GM12878 (cell line): ENCODE measurements at regions not wholly inside any gene's neighbourhood (a gene's known extent, or its start where the extent isn't known, plus 50 kb on each side); places are given as distances from the start of the nearest gene placed in this dataset.

Source experiments
- ATAC-seq: fragments of 200-7000 bp; cut with Tn5 transposase; 3 replicates; pipeline ENCODE4 v1.9.1; 2020; ENCODE audit warnings: mild to moderate bottlenecking, moderate library complexity
- BruUV-seq: library from RNA; stranded (reverse); fragments of 400-500 nt; replicated peaks from 2 replicates; lab custom pipeline; 2021; lab: Mats Ljungman, UMichigan
- CTCF ChIA-PET: fragments of 300-600 bp; sonication (Branson Sonifier 250); formaldehyde crosslinking; extraction: SDS; loops from one replicate; lab custom pipeline; 2021; ENCODE audit warnings: inconsistent platforms; lab: Yijun Ruan, JAX
- POLR2A ChIA-PET: fragments of 350-600 bp; formaldehyde crosslinking; extraction: SDS; loops from one replicate; lab custom pipeline; 2021; ENCODE audit warnings: inconsistent platforms; lab: Charles Lee
- RAD21 ChIA-PET: fragments of 300-600 bp; sonication (Branson Sonifier 250); formaldehyde crosslinking; loops from one replicate; lab custom pipeline; 2023; ENCODE audit warnings: antibody characterized with exemption; ENCODE audit not compliant: unreplicated experiment; lab: Charles Lee
- SMC1A ChIA-PET: fragments of 300-600 bp; sonication (Branson Sonifier 250); formaldehyde crosslinking; loops from one replicate; lab custom pipeline; 2023; ENCODE audit not compliant: unreplicated experiment, uncharacterized antibody; lab: Charles Lee
- DNase-seq: peaks from one replicate; pipeline ENCODE4 v3.0.0-alpha.2; 2011; ENCODE audit warnings: low read depth, low spot score
- FAIRE-seq: peaks from 3 replicates; lab custom pipeline; 2011; peaks lifted over from hg19 to GRCh38; lab: Jason Lieb, UNC
- H2AFZ ChIP-seq: 2 replicates; pipeline ENCODE4 v1.6.0; 2011; ENCODE audit warnings: low read depth, low read length, control low read depth; ENCODE audit not compliant: control insufficient read depth
- H3K27ac ChIP-seq: 2 replicates; pipeline ENCODE4 v1.5.1; 2011; ENCODE audit warnings: control low read depth; ENCODE audit not compliant: control insufficient read depth, insufficient read depth
- H3K27me3 ChIP-seq, 2 experiments: replicated peaks in 1 of 2; 2 replicates each; pipeline versions ENCODE4 v1.6.0 to v1.6.1; 2011; ENCODE audit warnings: low read length in 1 of 2; ENCODE audit not compliant: control insufficient read depth in 2 of 2, insufficient read depth in 2 of 2
- H3K36me3 ChIP-seq, 2 experiments: 2 replicates each; pipeline ENCODE4 v1.5.1; 2011; ENCODE audit warnings: low read length in 1 of 2; ENCODE audit not compliant: control insufficient read depth in 2 of 2, insufficient read depth in 2 of 2
- H3K4me1 ChIP-seq: 2 replicates; pipeline ENCODE4 v1.6.1; 2011; ENCODE audit warnings: mild to moderate bottlenecking, low read length, moderate library complexity, mixed read lengths; ENCODE audit not compliant: control insufficient read depth, insufficient read depth
- H3K4me2 ChIP-seq: 2 replicates; pipeline ENCODE4 v1.6.0; 2011; ENCODE audit warnings: control low read depth; ENCODE audit not compliant: control insufficient read depth, insufficient read depth
- H3K4me3 ChIP-seq: fragments of 200-600 bp; sonication (generic); 2 replicates; pipeline ENCODE4 v1.5.1; 2016
- H3K79me2 ChIP-seq: 2 replicates; pipeline ENCODE4 v1.6.0; 2011; ENCODE audit warnings: low read length; ENCODE audit not compliant: control insufficient read depth, insufficient read depth
- H3K9ac ChIP-seq: 2 replicates; pipeline ENCODE4 v1.8.0; 2011; ENCODE audit warnings: low read length, control low read depth, mixed read lengths; ENCODE audit not compliant: control insufficient read depth, insufficient read depth
- H3K9me3 ChIP-seq: replicated peaks from 3 replicates; pipeline ENCODE4 v1.5.1; 2011; ENCODE audit warnings: mild to moderate bottlenecking, low read length; ENCODE audit not compliant: control insufficient read depth, insufficient read depth
- H4K20me1 ChIP-seq: 2 replicates; pipeline ENCODE4 v1.6.0; 2011; ENCODE audit not compliant: control insufficient read depth, insufficient read depth
- BACH1 ChIP-seq: fragments of 450-650 bp; IDR thresholded peaks from 2 replicates; pipeline ENCODE4 v1.6.1; 2017; ENCODE audit warnings: mild to moderate bottlenecking, borderline replicate concordance
- HCFC1 ChIP-seq: fragments of 150-350 bp; IDR thresholded peaks from 2 replicates; pipeline ENCODE4 v1.6.1; 2014; ENCODE audit warnings: low read length
- HSF1 ChIP-seq: fragments of 150-350 bp; IDR thresholded peaks from 2 replicates; pipeline ENCODE4 v1.6.1; 2014; ENCODE audit warnings: mild to moderate bottlenecking, low read depth, low read length
- JUNB ChIP-seq: IDR thresholded peaks from 2 replicates; pipeline ENCODE4 v1.6.1; 2016; ENCODE audit warnings: antibody characterized with exemption, mild to moderate bottlenecking
- RB1 ChIP-seq: fragments of 450-650 bp; formaldehyde crosslinking; IDR thresholded peaks from 2 replicates; pipeline ENCODE4 v1.6.1; 2017; ENCODE audit warnings: mild to moderate bottlenecking, borderline replicate concordance
- ZNF592 ChIP-seq: fragments of 450-650 bp; IDR thresholded peaks from 2 replicates; pipeline ENCODE4 v1.6.1; 2017; ENCODE audit warnings: mild to moderate bottlenecking, moderate library complexity
- WGBS: methylation state at CpG from one replicate; pipeline ENCODE4 v1.1.6; 2016; ENCODE audit warnings: low lambda C conversion rate; ENCODE audit not compliant: insufficient replicate concordance, insufficient coverage; ENCODE audit errors: missing lambda C conversion rate; 5-methylcytosine and 5-hydroxymethylcytosine counted together
- in situ Hi-C: fragments of 300-500 bp; cut with MboI; formaldehyde crosslinking; loops from 9 replicates; pipeline ENCODE4 v1.14.3; 2018; ENCODE audit warnings: mixed read lengths
- intact Hi-C: fragments of 100-400 bp; cut with micrococcal nuclease; formaldehyde crosslinking; loops from one replicate; pipeline ENCODE4 v1.14.2; 2022; ENCODE audit not compliant: unreplicated experiment

DNA sequence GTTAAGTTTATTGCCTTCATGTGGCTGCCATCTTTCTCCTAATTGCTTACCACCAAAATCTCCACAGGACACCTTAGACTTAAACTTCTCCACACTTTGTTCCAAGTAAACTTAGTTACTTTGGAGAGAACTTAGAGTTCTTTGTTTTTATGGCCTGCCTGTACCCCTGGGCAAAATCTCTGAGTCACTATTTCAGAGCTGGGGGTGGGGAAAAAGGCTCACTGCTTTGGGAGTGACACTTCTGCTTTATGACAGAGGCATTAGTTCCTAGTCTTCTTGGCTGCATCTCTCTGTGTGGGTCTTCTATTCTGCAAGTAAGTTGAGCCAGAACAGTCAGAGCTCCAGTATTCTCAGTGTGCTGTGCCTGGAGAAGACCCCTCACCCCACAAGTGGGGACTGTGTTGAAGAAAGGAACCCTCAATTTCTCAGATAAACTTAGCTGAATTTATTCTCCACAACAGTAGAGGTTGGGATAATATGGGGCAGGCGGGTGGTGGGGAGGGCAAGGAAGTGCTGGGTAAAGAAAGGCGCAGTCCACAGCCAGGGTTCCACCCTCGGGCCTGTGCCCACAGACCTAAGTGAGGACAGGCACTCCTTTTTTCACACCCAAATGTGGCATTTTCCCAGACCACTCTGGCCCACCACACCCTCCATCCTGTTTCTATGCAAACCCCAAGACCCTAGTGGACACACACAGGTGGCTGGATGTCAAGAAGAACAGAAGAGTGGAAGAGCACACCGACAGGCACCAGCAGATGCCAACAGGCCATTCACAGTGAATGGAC lies 636.6 kb upstream of the MAN1A1 start (continued):
- TF ChIP-seq JUNB: no peak
- no peak for TF ChIP-seq BACH1
- TF ChIP-seq ZNF592: no peak

GRCh38 chr6:119980802-119981201 lies 631.2 kb upstream of the MAN1A1 start:
- no TSS peak for BruUV-seq
- Histone ChIP-seq H3K4me1 (no peaks in the 10 kb centered on the region), H2AFZ (no peak overlapping the region), H4K20me1 (no peaks in the 10 kb centered on the region), H3K4me2 (no peak overlapping the region), H3K9ac (no peak overlapping the region), H3K9me3 (no peaks in the 10 kb centered on the region), H3K27ac (no peak overlapping the region), H3K27me3 (no peaks in the 10 kb centered on the region), H3K36me3 (no peaks in the 10 kb centered on the region), H3K79me2 (no peaks in the 10 kb centered on the region), H3K4me3 (no peak overlapping the region)
- ChIA-PET CTCF (interaction anchor here (0.7 to 5.4 kb wide), 6 partner anchors 18 to 848 kb away, joined by 3 to 50 read pairs (median 3); no protein-coding TSS in a partner anchor), RAD21 (interaction anchor here (1.3 kb wide), 1 partner anchor 630 kb away, joined by 3 read pairs; no protein-coding TSS in a partner anchor), POLR2A (no interaction called here), SMC1A (interaction anchor here (1.6 kb wide), 1 partner anchor 630 kb away, joined by 4 read pairs; no protein-coding TSS in a partner anchor)
- WGBS: 63% methylated on average over 1 of the region's 1 CpG
- FAIRE-seq (no peak), ATAC-seq (no peak), DNase-seq (no peak)
- TF ChIP-seq BACH1 (no peak), HSF1 (no peak), RB1 (no peak), HCFC1 (no peak)
- intact Hi-C loops (no loop called here), in situ Hi-C loops (no loop called here)
